Fibroblast of pulmonary artery (primary cell): ENCODE measurements at regions not wholly inside any gene's neighbourhood (a gene's known extent, or its start where the extent isn't known, plus 50 kb on each side); places are given as distances from the start of the nearest gene placed in this dataset.

Experiments
- DNase-seq: peaks from one replicate; pipeline ENCODE4 v3.0.0-alpha.2; 2010; ENCODE audit warnings: low read depth
- H3K4me3 ChIP-seq: replicated peaks from 2 replicates; pipeline ENCODE4 v1.5.1; 2011; ENCODE audit warnings: low read depth, mild to moderate bottlenecking, control low read depth, low read length, moderate library complexity
- CTCF ChIP-seq: IDR thresholded peaks from 2 replicates; pipeline ENCODE4 v1.5.1; 2011; ENCODE audit warnings: mild to moderate bottlenecking, control low read depth, low read length, inconsistent platforms; ENCODE audit errors: missing control alignments

DNA sequence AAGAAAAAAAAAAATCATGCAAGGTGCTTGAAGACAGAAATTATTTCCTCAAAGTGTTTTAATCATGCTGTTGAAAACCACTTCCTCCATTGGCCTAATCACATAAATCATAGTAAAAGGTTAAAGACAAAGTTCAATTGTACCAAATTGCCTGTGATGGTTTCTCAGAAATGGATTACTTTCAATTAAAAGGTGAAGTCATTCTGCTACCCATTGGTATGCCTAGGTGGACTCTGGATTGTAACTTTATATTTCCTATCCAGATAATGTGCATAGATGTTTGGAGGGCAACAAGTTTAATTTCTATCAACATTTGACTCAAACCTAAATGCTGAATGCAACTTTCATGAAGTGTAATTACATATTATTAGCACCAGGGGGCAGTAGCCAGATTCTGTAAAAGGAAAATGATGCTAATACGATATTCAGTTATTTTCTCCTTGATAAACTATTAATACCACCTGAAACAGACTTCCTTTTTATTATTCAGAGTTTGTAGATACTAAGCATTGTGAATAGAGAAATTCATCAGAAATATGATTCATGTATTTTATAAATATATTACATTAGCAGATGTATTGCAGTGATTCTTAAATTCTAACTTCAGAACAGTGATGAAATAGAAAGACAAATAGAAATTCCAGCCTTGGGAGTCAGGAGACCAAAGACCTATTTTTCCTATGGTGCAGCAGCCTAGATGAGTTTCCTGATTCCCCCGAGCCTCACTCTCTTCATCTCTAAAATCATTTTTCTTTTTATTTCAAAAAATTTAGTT, 148.2 kb downstream of the CAAP1 start:
- TF ChIP-seq CTCF, result peak; percentile 62
- DNase-seq, result peak; percentile 50
- H3K4me3 ChIP-seq, result no peak overlapping the region

- TF ChIP-seq CTCF, result no peak
- DNase-seq, result no peak
- H3K4me3 ChIP-seq, result no peak overlapping the region
These were observed 149.7 kb downstream of the CAAP1 start for GRCh38 chr9:26742828-26743476.

DNA sequence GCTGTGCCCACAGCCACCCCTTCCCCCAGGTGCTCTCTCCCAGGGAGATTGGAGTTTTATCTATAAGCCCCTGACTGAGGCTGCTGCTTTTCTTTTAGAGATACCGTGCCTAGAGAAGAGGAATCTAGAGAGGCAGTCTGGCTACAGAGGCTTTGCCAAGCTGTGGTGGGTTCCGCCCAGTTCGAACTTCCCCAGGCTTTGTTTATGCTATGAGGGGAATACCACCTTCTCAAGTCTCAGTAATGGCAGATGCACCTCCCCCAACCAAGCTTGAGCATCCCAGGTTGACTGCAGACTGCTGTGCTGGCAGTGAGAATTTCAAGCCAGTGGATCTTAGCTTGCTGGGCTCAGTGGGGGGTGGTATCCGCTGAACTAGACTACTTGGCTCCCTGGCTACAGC, 157.4 kb downstream of the CAAP1 start:
- no peak for DNase-seq
- H3K4me3 ChIP-seq, result no peak overlapping the region
- TF ChIP-seq CTCF, result no peak

DNA sequence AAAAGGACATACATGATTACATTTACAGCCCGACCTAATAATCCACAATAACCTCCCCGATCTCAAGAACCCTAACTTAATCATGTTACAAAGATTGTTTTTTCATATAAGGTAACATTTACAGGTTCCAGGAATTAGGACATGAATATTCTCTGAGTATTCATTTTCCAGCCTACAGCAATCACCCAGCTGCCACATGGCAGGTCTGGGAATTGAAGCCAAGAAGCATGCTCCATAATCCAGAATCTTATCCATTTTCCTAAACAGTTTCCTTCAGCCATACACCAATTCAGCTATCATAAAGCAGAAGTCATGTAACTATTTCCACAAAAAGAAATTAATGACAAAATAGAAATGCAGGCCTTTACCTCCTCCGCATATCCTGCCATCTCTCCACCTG, 163.4 kb downstream of the CAAP1 start:
- no peak overlapping the region for H3K4me3 ChIP-seq
- TF ChIP-seq CTCF, result no peak
- DNase-seq, result no peak

DNA sequence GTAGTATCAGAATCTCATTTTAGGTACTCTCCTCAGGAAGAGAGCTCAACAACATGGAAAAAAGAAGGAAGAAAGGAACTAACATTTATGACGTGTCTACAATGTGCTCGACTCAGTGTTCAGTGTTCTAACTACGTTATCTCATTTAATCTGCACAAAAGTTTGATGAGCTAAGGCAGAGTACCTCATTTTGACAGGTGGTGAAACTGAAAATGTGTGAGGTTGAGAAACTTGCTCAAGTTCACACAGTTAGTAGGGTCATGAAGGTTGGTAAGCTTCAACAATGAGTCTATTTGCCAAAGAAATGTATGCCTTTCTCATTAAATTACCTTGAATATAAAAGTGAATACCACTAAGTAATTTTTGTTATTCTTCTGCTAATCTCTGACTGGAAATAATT, 165.1 kb downstream of the CAAP1 start:
- no peak for DNase-seq
- H3K4me3 ChIP-seq, result no peak overlapping the region
- TF ChIP-seq CTCF, result no peak

GRCh38 chr9:26725573-26725972, 167.0 kb downstream of the CAAP1 start:
- no peak overlapping the region for H3K4me3 ChIP-seq
- no peak for TF ChIP-seq CTCF
- no peak for DNase-seq
